ENCODE measurements at regions not wholly inside any gene's neighbourhood (a gene's known extent, or its start where the extent isn't known, plus 50 kb on each side); places are given as distances from the start of the nearest gene placed in this dataset.

- no peak for DNase-seq (ENCODE audit: low read depth in 1 of 2, low spot score in 2 of 2)
- Histone ChIP-seq H3K79me2 (ENCODE audit: control insufficient read depth in 1 of 2, insufficient read depth in 2 of 2, low read length in 2 of 2) (no peaks in the 10 kb centered on the region), H4K8ac (ENCODE audit: extremely low read depth, insufficient read depth, low read length) (no peak overlapping the region), H2BK120ac (replicated peaks; ENCODE audit: low read depth, low read length) (no peak overlapping the region), H3K18ac (ENCODE audit: extremely low read depth, low read length) (no peak overlapping the region), H3K9me3 (ENCODE audit: insufficient read depth in 2 of 2, low read depth in 1 of 2, low read length in 1 of 2) (no peaks in the 10 kb centered on the region), H2BK5ac (ENCODE audit: low read depth, low read length) (no peak overlapping the region), H3K23ac (ENCODE audit: insufficient read length) (no peak overlapping the region), H3K27me3 (replicated peaks in 1 of 4; ENCODE audit: control insufficient read depth in 3 of 4, extremely low read depth in 1 of 4, insufficient read depth in 3 of 4, low read length in 3 of 4) (no peaks in the 10 kb centered on the region), H3K23me2 (ENCODE audit: low read depth, low read length) (no peaks in the 10 kb centered on the region), H3K4me1 (replicated peaks in 1 of 4; ENCODE audit: control insufficient read depth in 3 of 4, insufficient read depth in 4 of 4, low read length in 3 of 4) (no peaks in the 10 kb centered on the region), H3K79me1 (ENCODE audit: low read depth, low read length) (no peaks in the 10 kb centered on the region), H3K56ac (replicated peaks; ENCODE audit: insufficient read length, low read depth, low read length) (no peak overlapping the region), H2BK12ac (ENCODE audit: low read depth, low read length) (no peak overlapping the region), H4K5ac (ENCODE audit: insufficient read length, low read depth, low read length) (no peak overlapping the region), H2AFZ (ENCODE audit: low read length) (no peak overlapping the region), H3K27ac (ENCODE audit: low read depth, low read length) (no peak overlapping the region), H3K36me3 (ENCODE audit: control insufficient read depth in 2 of 4, insufficient read depth in 4 of 4, low read length in 3 of 4) (no peaks in the 10 kb centered on the region), H4K91ac (replicated peaks; ENCODE audit: insufficient read length, low read length) (no peak overlapping the region), H3K4me2 (ENCODE audit: insufficient read depth in 1 of 2, low read depth in 2 of 2, low read length in 2 of 2) (no peak overlapping the region), H3K14ac (ENCODE audit: insufficient read length) (no peak overlapping the region), H3K4me3 (ENCODE audit: extremely low read depth in 1 of 4, insufficient read depth in 2 of 4, low read depth in 3 of 4, low read length in 4 of 4) (no peak overlapping the region), H3K9ac (replicated peaks in 1 of 4; ENCODE audit: extremely low read depth in 1 of 4, low read depth in 3 of 4, low read length in 3 of 4) (no peak overlapping the region), H3K4ac (replicated peaks; ENCODE audit: insufficient read length, low read depth, low read length) (no peak overlapping the region), H2BK20ac (ENCODE audit: low read length) (no peak overlapping the region), H2AK5ac (ENCODE audit: low read depth, low read length) (no peak overlapping the region), H4K20me1 (replicated peaks in 1 of 2; ENCODE audit: control insufficient read depth in 1 of 2, insufficient read depth in 2 of 2, low read length in 2 of 2) (no peaks in the 10 kb centered on the region), H2BK15ac (ENCODE audit: low read length) (no peak overlapping the region)
- POLR2A ChIA-PET (ENCODE audit: partially characterized antibody): no interaction called here
- 88% methylated on average over 1 of the region's 1 CpG; no CpG with 5 or more reads in 1 of the 2 experiments for WGBS, 2 experiments (ENCODE audit: extremely low coverage in 1 of 2, insufficient coverage in 1 of 2, insufficient read length in 1 of 2, insufficient replicate concordance in 2 of 2, low coverage in 1 of 2, low lambda C conversion rate in 2 of 2, missing lambda C conversion rate in 1 of 2)
- FAIRE-seq: no peak
- CTCF ChIA-PET (ENCODE audit: partially characterized antibody): no interaction called here
- no peak for TF ChIP-seq FOSL1 (IDR thresholded peaks at IDR 0.05; ENCODE audit: insufficient read depth, low read depth, low read length)
- TF ChIP-seq POLR2A (IDR thresholded peaks at IDR 0.05; ENCODE audit: control extremely low read depth in 1 of 2, low read depth in 2 of 2, low read length in 2 of 2): no peak
- no peak for TF ChIP-seq POLR2AphosphoS5 (IDR thresholded peaks at IDR 0.05; ENCODE audit: low read depth, low read length)
- no peak for TF ChIP-seq CREB1 (IDR thresholded peaks at IDR 0.05)
- no peak for TF ChIP-seq TAF1 (IDR thresholded peaks at IDR 0.05; ENCODE audit: low read depth, low read length)
- TF ChIP-seq CTBP2 (IDR thresholded peaks at IDR 0.05; ENCODE audit: borderline replicate concordance, insufficient read depth, insufficient read length, low read length): no peak
- TF ChIP-seq BCL11A (IDR thresholded peaks at IDR 0.05; ENCODE audit: low read depth in 2 of 2, low read length in 2 of 2): no peak
These were observed 148.5 kb upstream of the PDE7B start for GRCh38 chr6:135703007-135703406.
